PFSK-1 (cell line): ENCODE measurements at regions not wholly inside any gene's neighbourhood (a gene's known extent, or its start where the extent isn't known, plus 50 kb on each side); places are given as distances from the start of the nearest gene placed in this dataset.

Experiments used
- FOXP2 ChIP-seq: optimal IDR thresholded peaks from 2 replicates; pipeline ENCODE3; 2011; ENCODE audit warnings: borderline replicate concordance, control low read depth, inconsistent platforms; ENCODE audit not compliant: insufficient read depth; ENCODE audit errors: extremely low read length, extremely low read depth
- POLR2AphosphoS5 ChIP-seq: IDR thresholded peaks from 2 replicates; pipeline ENCODE4 v1.6.1; 2012; ENCODE audit warnings: low read depth, mild to moderate bottlenecking, control low read depth, low read length, moderate library complexity
- SIN3A ChIP-seq: IDR thresholded peaks from 2 replicates; pipeline ENCODE4 v1.6.1; 2012; ENCODE audit warnings: mild to moderate bottlenecking, low read length, moderate library complexity, borderline replicate concordance; ENCODE audit not compliant: insufficient read depth
- TAF1 ChIP-seq: IDR thresholded peaks from 2 replicates; pipeline ENCODE4 v1.6.1; 2012; ENCODE audit warnings: low read length, control low read depth, borderline replicate concordance; ENCODE audit not compliant: insufficient read depth
- TF ChIP-seq, protein P1 (sequence below), 2 experiments: IDR thresholded peaks; 2 replicates each; pipeline versions ENCODE4 v1.6.1 to v1.8.0; 2011 to 2012; ENCODE audit warnings: low read depth in 2 of 2, low read length in 2 of 2, control low read depth in 1 of 2, inconsistent platforms in 1 of 2, mild to moderate bottlenecking in 1 of 2, moderate library complexity in 1 of 2; ENCODE audit not compliant: insufficient read depth in 1 of 2

DNA sequence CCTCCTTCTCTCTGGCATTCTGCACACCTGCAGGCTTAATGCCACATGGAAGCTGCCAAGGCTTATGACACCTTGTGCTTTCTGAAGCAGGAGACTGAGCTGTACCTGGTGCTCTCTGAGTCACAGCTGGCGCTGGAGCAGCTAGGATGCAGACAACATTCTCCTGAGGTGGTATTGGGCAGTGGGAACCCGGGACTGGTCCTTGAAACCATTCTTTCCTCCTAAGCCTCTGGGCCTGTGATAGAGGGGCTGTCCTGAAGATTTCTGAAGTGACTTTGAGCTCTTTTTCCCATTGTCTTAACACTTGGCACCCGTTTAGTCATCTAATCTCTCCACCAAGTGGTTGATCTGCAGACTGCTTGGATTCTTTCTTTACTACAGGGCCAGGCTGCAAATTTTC lies 508.4 kb downstream of the TFEC start:
- TF ChIP-seq TAF1: no peak
- no peak for TF ChIP-seq SIN3A
- TF ChIP-seq POLR2AphosphoS5: no peak
- TF ChIP-seq, protein P1, sequence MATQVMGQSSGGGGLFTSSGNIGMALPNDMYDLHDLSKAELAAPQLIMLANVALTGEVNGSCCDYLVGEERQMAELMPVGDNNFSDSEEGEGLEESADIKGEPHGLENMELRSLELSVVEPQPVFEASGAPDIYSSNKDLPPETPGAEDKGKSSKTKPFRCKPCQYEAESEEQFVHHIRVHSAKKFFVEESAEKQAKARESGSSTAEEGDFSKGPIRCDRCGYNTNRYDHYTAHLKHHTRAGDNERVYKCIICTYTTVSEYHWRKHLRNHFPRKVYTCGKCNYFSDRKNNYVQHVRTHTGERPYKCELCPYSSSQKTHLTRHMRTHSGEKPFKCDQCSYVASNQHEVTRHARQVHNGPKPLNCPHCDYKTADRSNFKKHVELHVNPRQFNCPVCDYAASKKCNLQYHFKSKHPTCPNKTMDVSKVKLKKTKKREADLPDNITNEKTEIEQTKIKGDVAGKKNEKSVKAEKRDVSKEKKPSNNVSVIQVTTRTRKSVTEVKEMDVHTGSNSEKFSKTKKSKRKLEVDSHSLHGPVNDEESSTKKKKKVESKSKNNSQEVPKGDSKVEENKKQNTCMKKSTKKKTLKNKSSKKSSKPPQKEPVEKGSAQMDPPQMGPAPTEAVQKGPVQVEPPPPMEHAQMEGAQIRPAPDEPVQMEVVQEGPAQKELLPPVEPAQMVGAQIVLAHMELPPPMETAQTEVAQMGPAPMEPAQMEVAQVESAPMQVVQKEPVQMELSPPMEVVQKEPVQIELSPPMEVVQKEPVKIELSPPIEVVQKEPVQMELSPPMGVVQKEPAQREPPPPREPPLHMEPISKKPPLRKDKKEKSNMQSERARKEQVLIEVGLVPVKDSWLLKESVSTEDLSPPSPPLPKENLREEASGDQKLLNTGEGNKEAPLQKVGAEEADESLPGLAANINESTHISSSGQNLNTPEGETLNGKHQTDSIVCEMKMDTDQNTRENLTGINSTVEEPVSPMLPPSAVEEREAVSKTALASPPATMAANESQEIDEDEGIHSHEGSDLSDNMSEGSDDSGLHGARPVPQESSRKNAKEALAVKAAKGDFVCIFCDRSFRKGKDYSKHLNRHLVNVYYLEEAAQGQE (IDR thresholded peaks at IDR 0.05; ENCODE audit: insufficient read depth in 1 of 2, low read depth in 2 of 2, low read length in 2 of 2): no peak
- no peak for TF ChIP-seq FOXP2

DNA sequence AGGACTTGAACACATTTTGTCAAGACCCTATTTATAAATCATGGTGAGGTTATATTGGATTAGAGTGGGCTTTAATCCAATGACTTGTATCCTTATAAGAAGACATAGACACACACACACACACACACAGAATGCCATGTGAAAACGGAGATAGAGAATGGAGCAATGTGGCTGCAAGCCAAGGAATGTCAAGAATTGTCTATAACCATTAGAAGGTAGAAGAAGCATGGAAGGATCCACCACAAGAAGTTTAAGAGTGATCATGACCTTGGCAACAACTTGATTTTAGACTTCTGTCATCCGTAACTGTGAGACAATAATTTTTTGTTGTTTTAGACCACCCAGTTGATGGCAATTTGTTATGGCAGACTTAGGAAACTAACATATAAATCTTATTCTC lies 514.2 kb downstream of the TFEC start:
- TF ChIP-seq SIN3A: no peak
- no peak for TF ChIP-seq FOXP2
- no peak for TF ChIP-seq POLR2AphosphoS5
- no peak for TF ChIP-seq TAF1
- TF ChIP-seq, protein P1 (IDR thresholded peaks at IDR 0.05; ENCODE audit: insufficient read depth in 1 of 2, low read depth in 2 of 2, low read length in 2 of 2): no peak

DNA sequence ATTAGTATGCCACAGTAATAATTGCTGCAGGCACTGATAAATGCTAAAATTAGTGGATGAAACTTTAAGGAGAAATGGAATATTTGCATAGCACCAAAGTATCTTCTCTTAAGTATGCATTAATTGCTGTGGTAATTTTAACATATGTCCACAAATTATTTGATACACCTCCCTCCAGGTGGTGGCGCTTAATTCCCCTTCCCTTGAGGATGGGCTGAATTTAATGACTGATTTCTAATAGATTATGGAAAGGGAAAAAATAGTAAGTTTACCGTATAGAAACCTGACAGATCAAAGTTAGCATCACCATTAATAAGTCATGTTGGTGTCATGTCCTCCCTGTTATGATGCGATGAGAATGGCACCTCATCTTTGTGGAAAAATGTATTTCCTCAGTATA lies 519.2 kb downstream of the TFEC start:
- TF ChIP-seq TAF1: no peak
- no peak for TF ChIP-seq POLR2AphosphoS5
- no peak for TF ChIP-seq SIN3A
- TF ChIP-seq, protein P1 (IDR thresholded peaks at IDR 0.05; ENCODE audit: insufficient read depth in 1 of 2, low read depth in 2 of 2, low read length in 2 of 2): no peak
- no peak for TF ChIP-seq FOXP2

DNA sequence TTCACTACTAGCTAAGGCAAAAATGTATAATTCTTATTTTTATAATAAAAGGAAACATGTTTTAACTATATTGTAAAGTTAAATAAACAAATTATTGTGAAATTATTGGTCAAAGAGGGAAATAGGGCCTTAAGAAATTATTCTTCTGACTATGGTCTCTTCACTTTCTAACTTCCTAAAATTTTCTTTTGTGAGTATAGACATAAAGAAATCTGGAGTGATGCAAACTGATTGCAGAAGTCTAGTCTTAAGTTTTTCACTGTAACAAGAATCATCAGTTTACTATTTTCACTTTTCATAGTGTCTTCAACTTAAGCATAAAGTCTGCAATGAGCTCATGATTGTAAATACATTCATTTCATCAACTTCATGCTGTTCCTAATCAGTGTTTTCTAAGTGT lies 525.4 kb downstream of the TFEC start:
- TF ChIP-seq, protein P1 (IDR thresholded peaks at IDR 0.05; ENCODE audit: insufficient read depth in 1 of 2, low read depth in 2 of 2, low read length in 2 of 2): no peak

DNA sequence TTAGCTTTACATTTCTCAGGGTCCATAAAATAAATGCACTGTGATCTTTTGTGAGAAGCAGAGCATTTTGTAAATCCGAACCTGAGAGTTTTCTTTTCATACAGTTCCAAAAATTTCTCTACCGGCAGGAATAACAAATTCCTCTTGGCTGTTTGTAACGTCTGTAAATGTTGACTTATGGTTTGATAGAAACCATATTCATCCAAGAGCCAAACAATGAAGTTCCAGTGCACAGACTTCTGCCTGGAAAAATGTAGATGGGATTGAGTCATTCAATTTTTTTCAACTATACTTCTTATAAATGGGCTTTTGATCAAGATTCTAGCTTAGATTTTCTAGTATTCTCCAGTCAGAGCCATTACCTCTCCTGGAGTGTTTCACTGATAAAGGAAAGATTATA lies 530.6 kb downstream of the TFEC start:
- no peak for TF ChIP-seq POLR2AphosphoS5
- no peak for TF ChIP-seq FOXP2
- TF ChIP-seq, protein P1 (IDR thresholded peaks at IDR 0.05; ENCODE audit: insufficient read depth in 1 of 2, low read depth in 2 of 2, low read length in 2 of 2): no peak
- TF ChIP-seq SIN3A: no peak
- no peak for TF ChIP-seq TAF1
